DOHH2 (cell line): ENCODE measurements at regions not wholly inside any gene's neighbourhood (a gene's known extent, or its start where the extent isn't known, plus 50 kb on each side); places are given as distances from the start of the nearest gene placed in this dataset.

Experiments used
- H3F3A ChIP-seq: fragments of 200-600 bp; sonication (generic), shearing (Covaris generic); 2 replicates; pipeline ENCODE4 v1.6.0; 2016; ENCODE audit warnings: antibody characterized with exemption, mild to moderate bottlenecking; ENCODE audit not compliant: control insufficient read depth, insufficient read depth
- H3K27ac ChIP-seq: fragments of 200-600 bp; sonication (generic); 2 replicates; pipeline ENCODE4 v1.5.1; 2014; ENCODE audit warnings: low read depth, mild to moderate bottlenecking, low read length, moderate library complexity
- H3K27me3 ChIP-seq: fragments of 200-600 bp; sonication (generic); 2 replicates; pipeline ENCODE4 v1.6.1; 2014; ENCODE audit warnings: mild to moderate bottlenecking, low read length, mixed read lengths; ENCODE audit not compliant: control insufficient read depth
- H3K36me3 ChIP-seq: fragments of 200-600 bp; sonication (generic); 2 replicates; pipeline ENCODE4 v1.6.1; 2014; ENCODE audit warnings: mild to moderate bottlenecking, low read length, moderate library complexity, mixed read lengths; ENCODE audit not compliant: control insufficient read depth
- H3K4me1 ChIP-seq: fragments of 200-600 bp; sonication (generic); 2 replicates; pipeline ENCODE4 v1.6.1; 2014; ENCODE audit warnings: mild to moderate bottlenecking, low read length, mixed read lengths; ENCODE audit not compliant: control insufficient read depth
- H3K4me2 ChIP-seq: fragments of 200-600 bp; sonication (generic); 2 replicates; pipeline ENCODE4 v1.6.0; 2014; ENCODE audit warnings: mild to moderate bottlenecking, low read length, moderate library complexity
- H3K4me3 ChIP-seq: fragments of 200-600 bp; sonication (generic); 2 replicates; pipeline ENCODE4 v1.5.1; 2014; ENCODE audit warnings: mild to moderate bottlenecking, low read length, mixed read lengths
- H3K79me2 ChIP-seq: fragments of 200-600 bp; sonication (generic); 2 replicates; pipeline ENCODE4 v1.6.1; 2014; ENCODE audit warnings: mild to moderate bottlenecking, low read length, mixed read lengths; ENCODE audit not compliant: control insufficient read depth
- H3K9me2 ChIP-seq: fragments of 200-600 bp; sonication (generic); replicated peaks from 2 replicates; pipeline ENCODE4 v1.6.1; 2014; ENCODE audit warnings: mild to moderate bottlenecking, low read length, mixed read lengths; ENCODE audit not compliant: control insufficient read depth
- H3K9me3 ChIP-seq: fragments of 200-600 bp; sonication (generic); 2 replicates; pipeline ENCODE4 v1.6.1; 2014; ENCODE audit warnings: antibody characterized with exemption, low read length, mixed read lengths; ENCODE audit not compliant: control insufficient read depth, insufficient read depth
- H4K20me1 ChIP-seq: fragments of 200-600 bp; sonication (generic); 2 replicates; pipeline ENCODE4 v1.6.0; 2014; ENCODE audit warnings: low read depth, mild to moderate bottlenecking, antibody characterized with exemption, low read length, moderate library complexity; ENCODE audit not compliant: control insufficient read depth, insufficient read depth
- CTCF ChIP-seq: fragments of 200-600 bp; sonication (generic); IDR thresholded peaks from one replicate; pipeline ENCODE4 v1.5.1; 2014; ENCODE audit warnings: antibody characterized with exemption, mild to moderate bottlenecking, low read depth, low read length; ENCODE audit not compliant: poor library complexity, severe bottlenecking
- EZH2phosphoT487 ChIP-seq: fragments of 200-600 bp; sonication (generic); IDR thresholded peaks from 2 replicates; pipeline ENCODE4 v1.6.1; 2017; ENCODE audit warnings: borderline replicate concordance, mild to moderate bottlenecking, antibody characterized with exemption, low read length, moderate library complexity, mixed read lengths

- 0 out of 2 replicates have a peak, but pooled peaks cover 3% of the 10 kb centered on the region for H3K27me3 ChIP-seq
- peaks cover 21% of the 10 kb centered on the region for H3K4me1 ChIP-seq
- H3K9me2 ChIP-seq, result no peaks in the 10 kb centered on the region
- H4K20me1 ChIP-seq, result no peaks in the 10 kb centered on the region
- TF ChIP-seq EZH2phosphoT487 (no peak), CTCF (no peak)
- no peak overlapping the region for H3K4me3 ChIP-seq
- H3K36me3 ChIP-seq, result no peaks in the 10 kb centered on the region
- no peaks in the 10 kb centered on the region for H3K79me2 ChIP-seq
- H3K9me3 ChIP-seq, result no peaks in the 10 kb centered on the region
- no peaks in the 10 kb centered on the region for H3F3A ChIP-seq
- no peak overlapping the region for H3K4me2 ChIP-seq
- no peak overlapping the region for H3K27ac ChIP-seq
These were observed 184.5 kb downstream of the INO80D start for GRCh38 chr2:205901491-205901890.

GRCh38 chr2:205898744-205899143, 187.2 kb downstream of the INO80D start:
- no peaks in the 10 kb centered on the region for H3K9me3 ChIP-seq
- no peak overlapping the region for H3K4me3 ChIP-seq
- H3K36me3 ChIP-seq, result no peaks in the 10 kb centered on the region
- no peak overlapping the region for H3K4me2 ChIP-seq
- H3K4me1 ChIP-seq, result no peaks in the 10 kb centered on the region
- H4K20me1 ChIP-seq, result no peaks in the 10 kb centered on the region
- H3K9me2 ChIP-seq, result no peaks in the 10 kb centered on the region
- H3K27me3 ChIP-seq, result peaks cover 9% of the 10 kb centered on the region
- H3K27ac ChIP-seq, result no peak overlapping the region
- no peaks in the 10 kb centered on the region for H3K79me2 ChIP-seq
- no peaks in the 10 kb centered on the region for H3F3A ChIP-seq
- TF ChIP-seq CTCF, result no peak
- TF ChIP-seq EZH2phosphoT487, result no peak

- TF ChIP-seq CTCF (no peak), EZH2phosphoT487 (no peak)
- H3K79me2 ChIP-seq, result no peaks in the 10 kb centered on the region
- H3K36me3 ChIP-seq, result no peaks in the 10 kb centered on the region
- no peak overlapping the region for H3K4me3 ChIP-seq
- no peaks in the 10 kb centered on the region for H3F3A ChIP-seq
- H3K4me2 ChIP-seq, result no peak overlapping the region
- H3K27me3 ChIP-seq, result peaks cover 6% of the 10 kb centered on the region
- H3K27ac ChIP-seq, result no peak overlapping the region
- no peaks in the 10 kb centered on the region for H3K9me3 ChIP-seq
- H4K20me1 ChIP-seq, result no peaks in the 10 kb centered on the region
- no peaks in the 10 kb centered on the region for H3K9me2 ChIP-seq
- H3K4me1 ChIP-seq, result no peaks in the 10 kb centered on the region
These were observed 189.9 kb downstream of the INO80D start for GRCh38 chr2:205895981-205896655.
